ENCODE measurements at regions not wholly inside any gene's neighbourhood (a gene's known extent, or its start where the extent isn't known, plus 50 kb on each side); places are given as distances from the start of the nearest gene placed in this dataset.

- DNase-seq: no peak
Measured at GRCh38 chr9:18236336-18236735, 237.6 kb upstream of the ADAMTSL1 start.

GRCh38 chr9:18237776-18238175, 236.2 kb upstream of the ADAMTSL1 start:
- DNase-seq: no peak

GRCh38 chr9:18238254-18238653, 235.7 kb upstream of the ADAMTSL1 start:
- DNase-seq: no peak

GRCh38 chr9:18238752-18239447, 235.1 kb upstream of the ADAMTSL1 start:
- DNase-seq: no peak

DNA sequence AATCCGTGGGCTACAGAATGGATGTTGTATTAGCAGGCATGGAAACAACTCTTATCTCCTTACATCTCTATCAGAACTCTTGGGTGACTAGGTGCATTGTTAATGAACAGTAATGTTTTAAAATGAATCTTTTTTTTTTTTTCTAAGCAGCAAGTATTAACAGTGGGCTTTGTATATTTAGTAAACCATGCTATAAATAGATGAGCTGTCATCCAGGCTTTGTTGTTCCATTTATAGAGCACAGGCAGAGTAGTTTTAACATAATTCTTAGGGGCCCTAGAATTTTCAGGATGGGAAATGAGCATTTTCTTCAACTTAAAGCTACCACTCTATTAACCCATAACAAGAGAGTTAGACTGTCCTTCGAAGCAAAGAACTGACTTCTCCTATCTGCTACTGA, 233.7 kb upstream of the ADAMTSL1 start:
- no peak for DNase-seq

- DNase-seq: no peak
Measured at GRCh38 chr9:18245911-18246310, 228.0 kb upstream of the ADAMTSL1 start.

DNA sequence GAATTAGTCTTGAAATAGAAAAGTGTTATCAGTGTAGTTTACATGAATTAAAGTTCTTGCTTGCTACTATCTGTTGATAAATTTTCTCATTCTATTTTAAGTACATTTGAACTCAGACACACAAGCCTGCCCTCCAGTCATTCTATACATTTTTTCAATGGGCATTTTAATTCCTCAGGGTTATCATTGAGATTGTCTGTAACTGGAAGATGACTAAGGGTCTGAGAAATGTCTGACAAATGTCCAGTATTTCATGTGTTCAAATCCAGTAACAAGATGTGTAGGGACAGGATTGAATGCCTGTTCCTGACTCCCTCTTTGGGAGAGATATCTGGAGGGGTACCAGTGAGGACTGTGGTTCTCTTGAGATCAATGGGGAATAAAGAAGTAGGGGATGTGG, 223.9 kb upstream of the ADAMTSL1 start:
- no peak for DNase-seq

- DNase-seq: no peak
Measured at GRCh38 chr9:18253950-18254349, 220.0 kb upstream of the ADAMTSL1 start.

GRCh38 chr9:18255158-18255629, 218.8 kb upstream of the ADAMTSL1 start:
- DNase-seq: peak; percentile 24 to 51

DNA sequence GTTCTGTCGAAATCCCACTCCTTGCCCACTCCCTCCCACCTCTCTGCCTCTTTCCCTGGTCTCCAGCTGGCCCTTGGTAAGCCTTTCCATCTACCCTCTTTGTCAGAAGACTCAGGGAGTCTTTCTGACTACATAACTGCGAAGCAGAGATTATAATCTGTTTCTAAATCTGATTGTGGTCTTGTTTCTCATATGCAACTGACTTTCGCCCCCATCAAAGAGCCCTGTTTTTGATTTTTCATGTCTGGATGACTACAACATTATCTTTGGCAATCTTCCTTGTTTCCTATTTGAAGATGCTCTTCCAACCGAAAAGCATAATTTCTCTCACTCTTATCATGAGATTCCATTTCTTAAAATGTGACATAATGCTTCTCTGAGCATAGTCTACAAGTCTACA, 218.2 kb upstream of the ADAMTSL1 start:
- DNase-seq: no peak

DNA sequence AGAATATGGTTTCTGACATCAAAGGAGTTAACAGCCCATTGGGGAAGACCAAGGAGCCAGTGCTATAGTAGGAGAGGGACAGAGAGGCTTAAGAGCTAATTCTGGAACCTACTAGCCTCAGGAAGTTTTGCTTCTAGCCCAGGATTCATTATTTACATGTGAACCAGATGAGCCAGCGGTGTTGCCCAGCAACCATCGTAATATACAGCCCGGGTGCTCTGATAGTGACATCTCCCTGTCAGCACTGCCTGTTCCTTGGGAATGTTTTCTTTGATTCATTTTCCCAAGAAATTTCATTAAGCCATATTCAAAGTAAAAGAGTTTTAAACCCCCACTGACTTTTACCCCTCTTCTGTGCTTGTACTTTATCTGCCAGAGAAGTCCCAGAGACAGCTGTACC, 217.4 kb upstream of the ADAMTSL1 start:
- no peak for DNase-seq

GRCh38 chr9:18260521-18260920, 213.4 kb upstream of the ADAMTSL1 start:
- DNase-seq: no peak

GRCh38 chr9:18261181-18261580, 212.8 kb upstream of the ADAMTSL1 start:
- no peak for DNase-seq

DNA sequence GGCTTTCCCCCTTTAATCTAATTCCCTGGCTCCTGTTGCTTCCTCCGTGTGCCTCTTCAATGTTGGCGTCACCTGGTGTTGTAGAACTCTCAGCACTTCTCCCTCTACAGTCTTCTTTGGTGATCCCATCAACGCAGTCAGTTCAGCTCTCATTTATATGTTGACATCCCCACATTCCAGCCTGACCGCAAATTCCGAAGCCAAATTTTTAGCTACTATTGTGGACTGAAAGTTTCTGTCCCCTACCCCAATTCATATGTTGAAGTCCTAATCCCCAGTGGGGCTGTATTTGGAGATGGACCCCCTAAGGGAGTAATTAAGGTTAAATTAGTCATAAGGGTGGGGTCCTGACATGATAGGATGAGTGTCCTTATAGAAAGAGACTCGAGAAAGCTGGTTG, 210.6 kb upstream of the ADAMTSL1 start:
- no peak for DNase-seq

- no peak for DNase-seq
Measured at GRCh38 chr9:18268381-18268780, 205.6 kb upstream of the ADAMTSL1 start.

GRCh38 chr9:18269561-18269960, 204.4 kb upstream of the ADAMTSL1 start:
- DNase-seq: no peak

GRCh38 chr9:18274693-18275092, 199.3 kb upstream of the ADAMTSL1 start:
- no peak for DNase-seq

- no peak for DNase-seq
Measured at GRCh38 chr9:18275313-18275990, 198.5 kb upstream of the ADAMTSL1 start.

- DNase-seq: no peak
Measured at GRCh38 chr9:18281291-18281690, 192.7 kb upstream of the ADAMTSL1 start.

DNA sequence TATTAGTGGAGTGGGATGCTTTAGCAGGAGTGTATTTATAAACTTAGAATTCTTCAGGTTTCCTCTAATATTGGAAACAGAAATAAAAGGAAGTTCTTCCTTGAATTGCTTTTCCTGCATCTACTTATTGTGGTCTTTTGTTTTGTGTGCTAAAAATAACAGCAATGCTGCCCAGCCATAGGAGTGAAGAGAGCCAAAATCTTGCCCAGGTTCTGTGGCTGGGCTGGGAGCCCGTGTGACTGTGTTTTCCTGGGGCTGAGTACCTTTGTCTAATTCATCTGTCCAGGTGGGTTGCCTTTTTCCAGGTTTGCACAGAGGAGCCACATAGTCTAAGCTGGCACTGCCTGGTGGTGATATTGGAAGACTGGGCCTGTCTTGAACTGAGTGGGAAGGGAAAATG, 179.7 kb upstream of the ADAMTSL1 start:
- no peak for DNase-seq

- no peak for DNase-seq
Measured at GRCh38 chr9:18296702-18297055, 177.3 kb upstream of the ADAMTSL1 start.

DNA sequence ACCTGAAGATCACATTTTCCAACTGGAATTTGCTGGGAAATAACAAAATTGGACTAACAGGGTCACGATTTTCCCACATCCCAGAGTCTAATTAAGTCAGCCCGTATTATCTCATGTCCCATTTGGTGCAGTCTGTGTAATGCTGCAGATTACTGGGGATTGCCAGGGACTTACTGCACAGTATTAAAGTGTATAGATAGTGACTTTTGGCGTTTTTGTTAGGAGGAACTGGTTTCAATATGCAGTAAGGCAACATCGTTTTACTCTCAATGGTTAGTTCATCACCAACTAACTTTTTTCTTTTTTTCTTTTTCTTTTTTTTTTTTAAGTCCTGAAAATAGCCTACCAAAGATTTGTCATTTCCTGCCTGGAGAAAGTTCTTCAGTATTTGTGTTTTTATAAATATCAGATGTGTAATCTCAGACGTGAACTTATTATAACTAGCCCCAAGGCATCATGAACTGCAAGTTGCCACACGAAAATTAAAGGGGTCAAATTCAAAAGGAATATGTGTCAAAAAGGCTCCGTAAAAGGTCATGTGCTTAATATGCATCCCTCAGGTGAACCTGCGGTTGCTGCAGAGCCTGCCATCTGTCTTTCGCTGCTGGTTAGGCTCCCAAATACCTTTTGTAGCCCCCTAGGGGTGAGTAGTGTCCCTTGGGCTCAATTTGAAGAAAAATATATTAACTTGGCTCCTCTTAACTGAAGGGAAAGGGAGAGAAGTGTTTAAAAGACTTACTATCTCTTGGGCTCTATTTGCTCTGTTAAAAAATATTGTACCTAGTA, 176.7 kb upstream of the ADAMTSL1 start:
- DNase-seq: no peak

GRCh38 chr9:18299449-18299848, 174.5 kb upstream of the ADAMTSL1 start:
- DNase-seq: no peak

Data from bone marrow (tissue), 2 donors.